GM18951 (cell line): ENCODE measurements at regions not wholly inside any gene's neighbourhood (a gene's known extent, or its start where the extent isn't known, plus 50 kb on each side); places are given as distances from the start of the nearest gene placed in this dataset.

ENCODE experiments used
- POLR2A ChIP-seq: IDR thresholded peaks from 4 replicates; pipeline ENCODE4 v1.6.1; 2011; ENCODE audit warnings: mild to moderate bottlenecking; ENCODE audit not compliant: insufficient read length, insufficient read depth; ENCODE audit errors: extremely low read depth
- in situ Hi-C: fragments of 300-500 bp; cut with MboI; formaldehyde crosslinking; loops from one replicate; pipeline ENCODE4 v1.12.0; 2022; ENCODE audit warnings: low sequenced_read_pairs, mixed read lengths, inconsistent platforms; ENCODE audit not compliant: unreplicated experiment

- TF ChIP-seq POLR2A, result no peak
- in situ Hi-C loops, result no loop called here
Observed at GRCh38 chr5:94045839-94046782, 304.7 kb upstream of the POU5F2 start.

GRCh38 chr5:94043311-94043710 is 301.9 kb upstream of the POU5F2 start:
- TF ChIP-seq POLR2A, result no peak
- in situ Hi-C loops, result no loop called here

GRCh38 chr5:94040591-94041148 is 299.3 kb upstream of the POU5F2 start:
- TF ChIP-seq POLR2A, result no peak
- in situ Hi-C loops, result no loop called here

GRCh38 chr5:94039101-94039500 is 297.7 kb upstream of the POU5F2 start:
- in situ Hi-C loops, result no loop called here
- TF ChIP-seq POLR2A, result no peak

- in situ Hi-C loops, result no loop called here
- no peak for TF ChIP-seq POLR2A
Observed at GRCh38 chr5:94031631-94032030, 290.2 kb upstream of the POU5F2 start.

GRCh38 chr5:94028001-94028400 is 286.6 kb upstream of the POU5F2 start:
- TF ChIP-seq POLR2A, result no peak
- in situ Hi-C loops, result no loop called here

- no peak for TF ChIP-seq POLR2A
- in situ Hi-C loops, result no loop called here
Observed at GRCh38 chr5:94027145-94027544, 285.7 kb upstream of the POU5F2 start.

- in situ Hi-C loops, result no loop called here
- no peak for TF ChIP-seq POLR2A
Observed at GRCh38 chr5:94025788-94026473, 284.5 kb upstream of the POU5F2 start.

- in situ Hi-C loops, result no loop called here
- no peak for TF ChIP-seq POLR2A
Observed at GRCh38 chr5:94024620-94025019, 283.2 kb upstream of the POU5F2 start.

GRCh38 chr5:94024101-94024500 is 282.7 kb upstream of the POU5F2 start:
- in situ Hi-C loops, result no loop called here
- TF ChIP-seq POLR2A, result no peak

GRCh38 chr5:94021246-94021645 is 279.8 kb upstream of the POU5F2 start:
- TF ChIP-seq POLR2A, result no peak
- in situ Hi-C loops, result no loop called here

- in situ Hi-C loops, result no loop called here
- no peak for TF ChIP-seq POLR2A
Observed at GRCh38 chr5:94017579-94017978, 276.2 kb upstream of the POU5F2 start.

- TF ChIP-seq POLR2A, result no peak
- in situ Hi-C loops, result no loop called here
Observed at GRCh38 chr5:94010814-94011213, 269.4 kb upstream of the POU5F2 start.
